ENCODE measurements at regions not wholly inside any gene's neighbourhood (a gene's known extent, or its start where the extent isn't known, plus 50 kb on each side); places are given as distances from the start of the nearest gene placed in this dataset.

DNA sequence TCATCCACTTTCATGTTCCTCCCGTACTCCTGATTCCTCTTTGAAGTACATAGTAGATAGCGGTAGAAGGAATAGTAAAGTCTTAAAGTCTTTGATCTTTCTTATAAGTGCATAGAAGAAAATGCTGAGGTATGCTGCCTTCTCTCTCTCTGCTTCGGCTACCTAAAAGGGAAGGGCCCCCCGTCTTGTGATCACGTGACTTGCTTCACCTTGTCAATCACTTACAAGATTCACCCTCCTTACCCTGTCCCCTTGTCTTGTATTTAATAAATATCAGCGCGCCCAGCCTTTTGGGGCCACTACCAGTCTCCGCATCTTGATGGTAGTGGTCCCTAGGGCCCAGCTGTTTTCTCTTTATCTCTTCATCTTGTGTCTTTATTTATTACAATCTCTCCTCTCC is 932.2 kb upstream of the FANCL start:
- TF ChIP-seq, protein P1, sequence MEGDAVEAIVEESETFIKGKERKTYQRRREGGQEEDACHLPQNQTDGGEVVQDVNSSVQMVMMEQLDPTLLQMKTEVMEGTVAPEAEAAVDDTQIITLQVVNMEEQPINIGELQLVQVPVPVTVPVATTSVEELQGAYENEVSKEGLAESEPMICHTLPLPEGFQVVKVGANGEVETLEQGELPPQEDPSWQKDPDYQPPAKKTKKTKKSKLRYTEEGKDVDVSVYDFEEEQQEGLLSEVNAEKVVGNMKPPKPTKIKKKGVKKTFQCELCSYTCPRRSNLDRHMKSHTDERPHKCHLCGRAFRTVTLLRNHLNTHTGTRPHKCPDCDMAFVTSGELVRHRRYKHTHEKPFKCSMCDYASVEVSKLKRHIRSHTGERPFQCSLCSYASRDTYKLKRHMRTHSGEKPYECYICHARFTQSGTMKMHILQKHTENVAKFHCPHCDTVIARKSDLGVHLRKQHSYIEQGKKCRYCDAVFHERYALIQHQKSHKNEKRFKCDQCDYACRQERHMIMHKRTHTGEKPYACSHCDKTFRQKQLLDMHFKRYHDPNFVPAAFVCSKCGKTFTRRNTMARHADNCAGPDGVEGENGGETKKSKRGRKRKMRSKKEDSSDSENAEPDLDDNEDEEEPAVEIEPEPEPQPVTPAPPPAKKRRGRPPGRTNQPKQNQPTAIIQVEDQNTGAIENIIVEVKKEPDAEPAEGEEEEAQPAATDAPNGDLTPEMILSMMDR (IDR thresholded peaks at IDR 0.05), result no peak
- TF ChIP-seq POLR2AphosphoS5 (IDR thresholded peaks at IDR 0.05; ENCODE audit: low read depth, low read length), result no peak
- TF ChIP-seq, protein P2, sequence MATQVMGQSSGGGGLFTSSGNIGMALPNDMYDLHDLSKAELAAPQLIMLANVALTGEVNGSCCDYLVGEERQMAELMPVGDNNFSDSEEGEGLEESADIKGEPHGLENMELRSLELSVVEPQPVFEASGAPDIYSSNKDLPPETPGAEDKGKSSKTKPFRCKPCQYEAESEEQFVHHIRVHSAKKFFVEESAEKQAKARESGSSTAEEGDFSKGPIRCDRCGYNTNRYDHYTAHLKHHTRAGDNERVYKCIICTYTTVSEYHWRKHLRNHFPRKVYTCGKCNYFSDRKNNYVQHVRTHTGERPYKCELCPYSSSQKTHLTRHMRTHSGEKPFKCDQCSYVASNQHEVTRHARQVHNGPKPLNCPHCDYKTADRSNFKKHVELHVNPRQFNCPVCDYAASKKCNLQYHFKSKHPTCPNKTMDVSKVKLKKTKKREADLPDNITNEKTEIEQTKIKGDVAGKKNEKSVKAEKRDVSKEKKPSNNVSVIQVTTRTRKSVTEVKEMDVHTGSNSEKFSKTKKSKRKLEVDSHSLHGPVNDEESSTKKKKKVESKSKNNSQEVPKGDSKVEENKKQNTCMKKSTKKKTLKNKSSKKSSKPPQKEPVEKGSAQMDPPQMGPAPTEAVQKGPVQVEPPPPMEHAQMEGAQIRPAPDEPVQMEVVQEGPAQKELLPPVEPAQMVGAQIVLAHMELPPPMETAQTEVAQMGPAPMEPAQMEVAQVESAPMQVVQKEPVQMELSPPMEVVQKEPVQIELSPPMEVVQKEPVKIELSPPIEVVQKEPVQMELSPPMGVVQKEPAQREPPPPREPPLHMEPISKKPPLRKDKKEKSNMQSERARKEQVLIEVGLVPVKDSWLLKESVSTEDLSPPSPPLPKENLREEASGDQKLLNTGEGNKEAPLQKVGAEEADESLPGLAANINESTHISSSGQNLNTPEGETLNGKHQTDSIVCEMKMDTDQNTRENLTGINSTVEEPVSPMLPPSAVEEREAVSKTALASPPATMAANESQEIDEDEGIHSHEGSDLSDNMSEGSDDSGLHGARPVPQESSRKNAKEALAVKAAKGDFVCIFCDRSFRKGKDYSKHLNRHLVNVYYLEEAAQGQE (IDR thresholded peaks at IDR 0.05; ENCODE audit: insufficient read depth in 1 of 2, low read depth in 2 of 2, low read length in 1 of 2), result no peak
